Liver (tissue), 8 donors: ENCODE measurements at regions not wholly inside any gene's neighbourhood (a gene's known extent, or its start where the extent isn't known, plus 50 kb on each side); places are given as distances from the start of the nearest gene placed in this dataset.

ENCODE experiments used
- DNase-seq: peaks from one replicate; pipeline ENCODE4 v3.0.0-alpha.2; 2017; ENCODE audit warnings: low spot score
- H3K27ac ChIP-seq, 2 donors: one replicate each; pipeline ENCODE4 v1.7.0; 2013; ENCODE audit warnings: inconsistent platforms in 2 of 2, low read length in 2 of 2, control low read depth in 1 of 2, low read depth in 1 of 2, mild to moderate bottlenecking in 1 of 2
- H3K27me3 ChIP-seq, 4 donors: one replicate each; pipeline versions ENCODE4 v1.6.1 to v1.7.0; 2013; ENCODE audit warnings: low read length in 3 of 4, inconsistent platforms in 1 of 4, mild to moderate bottlenecking in 1 of 4, moderate library complexity in 1 of 4; ENCODE audit not compliant: control insufficient read depth in 4 of 4, insufficient read depth in 4 of 4
- H3K36me3 ChIP-seq, 4 donors: one replicate each; pipeline versions ENCODE4 v1.6.1 to v1.7.0; 2013; ENCODE audit warnings: low read length in 3 of 4, mild to moderate bottlenecking in 3 of 4, low read depth in 1 of 4, moderate library complexity in 1 of 4; ENCODE audit not compliant: control insufficient read depth in 4 of 4, insufficient read depth in 3 of 4
- H3K4me1 ChIP-seq, 4 donors: one replicate each; pipeline versions ENCODE4 v1.6.1 to v1.7.0; 2013; ENCODE audit warnings: low read length in 3 of 4, mild to moderate bottlenecking in 3 of 4, moderate library complexity in 1 of 4; ENCODE audit not compliant: control insufficient read depth in 4 of 4, insufficient read depth in 4 of 4
- H3K4me3 ChIP-seq, 3 donors: one replicate each; pipeline versions ENCODE4 v1.6.1 to v1.7.0; 2013; ENCODE audit warnings: low read length in 3 of 3, control low read depth in 1 of 3, low read depth in 1 of 3, mild to moderate bottlenecking in 1 of 3
- H3K9ac ChIP-seq, 2 donors: one replicate each; pipeline ENCODE4 v1.7.0; 2013; ENCODE audit warnings: low read length in 2 of 2, mild to moderate bottlenecking in 2 of 2, moderate library complexity in 2 of 2, control low read depth in 1 of 2, low read depth in 1 of 2
- H3K9me3 ChIP-seq, 4 donors: one replicate each; pipeline versions ENCODE4 v1.6.1 to v1.7.0; 2013; ENCODE audit warnings: low read length in 3 of 4; ENCODE audit not compliant: control insufficient read depth in 4 of 4
- ATF3 ChIP-seq: IDR thresholded peaks from 2 replicates; pipeline ENCODE4 v1.6.1; 2016; ENCODE audit warnings: antibody characterized with exemption
- CTCF ChIP-seq: fragments of 150-350 bp; IDR thresholded peaks from 2 replicates; pipeline ENCODE4 v1.5.1; 2017; ENCODE audit warnings: improper control_type of control experiment, low read depth, low read length; ENCODE audit not compliant: missing input control
- EGR1 ChIP-seq, 2 donors: IDR thresholded peaks; 2 replicates each; pipeline ENCODE4 v1.6.1; 2016 to 2018; ENCODE audit warnings: antibody characterized with exemption in 2 of 2, low read depth in 2 of 2
- FOXA1 ChIP-seq: IDR thresholded peaks from 2 replicates; pipeline ENCODE4 v1.6.1; 2016; ENCODE audit warnings: antibody characterized with exemption
- FOXA2 ChIP-seq: IDR thresholded peaks from 2 replicates; pipeline ENCODE4 v1.6.1; 2016; ENCODE audit warnings: antibody characterized with exemption
- GABPA ChIP-seq, 2 donors: IDR thresholded peaks in 1 of 2; conservative IDR thresholded peaks in 1 of 2; 2 replicates each; pipeline ENCODE4 v1.6.1; 2016; ENCODE audit warnings: antibody characterized with exemption in 2 of 2, mild to moderate bottlenecking in 1 of 2, moderate library complexity in 1 of 2
- HNF4A ChIP-seq, 2 donors: conservative IDR thresholded peaks; 2 replicates each; pipeline ENCODE4 v1.6.1; 2016; ENCODE audit warnings: antibody characterized with exemption in 2 of 2, mild to moderate bottlenecking in 2 of 2
- HNF4G ChIP-seq: IDR thresholded peaks from 2 replicates; pipeline ENCODE4 v1.6.1; 2016; ENCODE audit warnings: antibody characterized with exemption
- JUND ChIP-seq, 2 donors: IDR thresholded peaks; 2 replicates each; pipeline ENCODE4 v1.6.1; 2016; ENCODE audit warnings: antibody characterized with exemption in 2 of 2
- NR2F2 ChIP-seq: IDR thresholded peaks from 2 replicates; pipeline ENCODE4 v1.6.1; 2016; ENCODE audit warnings: antibody characterized with exemption
- RAD21 ChIP-seq, 2 donors: IDR thresholded peaks; 2 replicates each; pipeline ENCODE4 v1.6.1; 2016; ENCODE audit warnings: antibody characterized with exemption in 2 of 2, mild to moderate bottlenecking in 2 of 2
- REST ChIP-seq: IDR thresholded peaks from 2 replicates; pipeline ENCODE4 v1.6.1; 2016; ENCODE audit warnings: antibody characterized with exemption, mild to moderate bottlenecking
- RXRA ChIP-seq, 2 donors: IDR thresholded peaks; 2 replicates each; pipeline ENCODE4 v1.6.1; 2017 to 2018; ENCODE audit warnings: antibody characterized with exemption in 2 of 2, mild to moderate bottlenecking in 1 of 2
- SP1 ChIP-seq: IDR thresholded peaks from 2 replicates; pipeline ENCODE4 v1.6.1; 2018; ENCODE audit warnings: antibody characterized with exemption, mild to moderate bottlenecking
- TAF1 ChIP-seq: conservative IDR thresholded peaks from 2 replicates; pipeline ENCODE4 v1.6.1; 2016; ENCODE audit warnings: antibody characterized with exemption, mild to moderate bottlenecking
- YY1 ChIP-seq: IDR thresholded peaks from 2 replicates; pipeline ENCODE4 v1.6.1; 2016; ENCODE audit warnings: antibody characterized with exemption, mild to moderate bottlenecking
- ZBTB33 ChIP-seq: IDR thresholded peaks from 2 replicates; pipeline ENCODE4 v1.6.1; 2016; ENCODE audit warnings: antibody characterized with exemption
- WGBS: extraction: QIAGEN DNeasy Blood & Tissue Kit; methylation state at CpG from one replicate; pipeline ENCODE4 v1.1.7; 2013; 5-methylcytosine and 5-hydroxymethylcytosine counted together
- TF ChIP-seq, protein P1 (sequence below): IDR thresholded peaks from 2 replicates; pipeline ENCODE4 v1.6.1; 2016; ENCODE audit warnings: antibody characterized with exemption
- donor health status: healthy.
- donor health status: healthy.
- donor health status: healthy.
- donor health status: healthy.
- donor health status: healthy.

DNA sequence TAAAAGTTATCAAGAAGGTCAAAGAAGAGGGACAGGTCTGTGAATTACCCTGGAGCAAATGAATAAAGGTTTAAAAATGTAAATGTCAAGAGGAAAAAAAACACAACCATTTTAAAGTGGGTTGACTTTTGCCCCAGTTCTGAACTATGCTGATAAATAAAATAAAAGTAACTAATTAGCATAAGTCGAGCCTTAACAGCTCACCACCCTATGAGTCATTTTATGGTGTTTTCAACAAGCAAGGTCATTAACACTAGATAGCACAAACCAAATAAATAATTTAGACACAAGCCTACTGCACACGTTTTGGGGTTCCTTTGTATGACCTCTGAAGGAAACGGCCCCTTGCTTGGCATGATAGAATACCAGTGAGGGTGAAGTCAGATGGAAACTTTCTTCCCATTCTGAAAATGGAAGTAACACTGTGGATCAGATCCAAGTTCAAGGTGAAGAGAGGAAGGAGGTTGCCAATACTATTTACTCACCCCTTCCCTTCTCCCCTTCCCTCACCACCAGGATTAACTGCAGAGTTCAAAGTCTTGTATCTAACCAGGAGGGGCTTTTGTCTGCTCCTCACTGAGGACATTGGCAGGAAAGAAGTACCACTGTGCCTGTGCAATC lies 380.0 kb upstream of the ACVR2A start:
- Histone ChIP-seq H3K4me3 (no peak overlapping the region), H3K27ac (no peak overlapping the region), H3K27me3 (no peaks in the 10 kb centered on the region), H3K9ac (no peak overlapping the region), H3K9me3 (no peaks in the 10 kb centered on the region), H3K4me1 (peaks cover 0 to 2% (median 0%) of the 10 kb centered on the region in 4 donors), H3K36me3 (no peaks in the 10 kb centered on the region)
- no peak for DNase-seq
- WGBS, result 49% methylated on average over 3 of the region's 3 CpGs
- TF ChIP-seq SP1 (no peak), ZBTB33 (no peak), REST (no peak), YY1 (no peak), FOXA2 (no peak), CTCF (no peak), FOXA1 (no peak), NR2F2 (no peak), JUND (IDR thresholded peaks at IDR 0.05) (no peak), RXRA (IDR thresholded peaks at IDR 0.05) (no peak), EGR1 (IDR thresholded peaks at IDR 0.05; ENCODE audit: low read depth in 2 of 2) (no peak), RAD21 (IDR thresholded peaks at IDR 0.05) (no peak), HNF4G (no peak), ATF3 (no peak), TAF1 (no peak)

DNA sequence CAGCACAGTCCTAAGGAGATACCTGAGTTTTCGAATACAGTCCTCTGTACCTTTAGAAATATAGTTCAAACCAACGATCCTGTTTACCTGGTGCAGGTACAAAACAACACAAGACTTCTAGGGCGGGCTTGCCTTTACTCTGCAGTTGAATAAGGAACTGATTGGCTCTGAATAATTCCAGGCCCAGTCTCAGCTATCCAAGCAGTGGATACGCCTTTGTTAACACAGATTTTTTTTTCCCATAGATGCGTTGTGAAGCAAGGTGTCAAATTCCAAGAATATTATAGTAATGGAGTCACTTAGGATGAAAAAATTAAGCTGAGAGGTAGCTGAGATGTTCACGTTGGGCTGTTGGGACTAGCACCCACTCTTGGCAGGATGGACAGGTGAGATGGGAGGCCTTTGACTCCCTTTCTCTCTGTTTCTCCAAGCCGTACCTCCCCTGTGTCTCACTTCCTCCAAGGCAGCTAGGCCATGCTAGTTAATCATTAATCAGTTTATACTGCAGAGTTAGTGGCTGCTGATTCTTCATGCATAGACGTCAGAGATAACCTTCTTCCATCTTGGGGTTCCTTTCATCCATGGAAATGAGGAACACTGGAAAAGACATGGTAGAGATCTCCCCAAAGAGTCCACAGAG lies 380.8 kb upstream of the ACVR2A start:
- no peak for TF ChIP-seq HNF4G
- TF ChIP-seq GABPA (IDR thresholded peaks at IDR 0.05 in 1 of 2, conservative IDR thresholded peaks at IDR 0.05 in 1 of 2), result no peak
- no peak for TF ChIP-seq JUND (IDR thresholded peaks at IDR 0.05)
- no peak for TF ChIP-seq HNF4A (conservative IDR thresholded peaks at IDR 0.05)
- no peak for TF ChIP-seq FOXA2
- no peak for TF ChIP-seq YY1
- no peak for TF ChIP-seq ZBTB33
- no peak for TF ChIP-seq EGR1 (IDR thresholded peaks at IDR 0.05; ENCODE audit: low read depth in 2 of 2)
- no peak for TF ChIP-seq NR2F2
- no peak for TF ChIP-seq FOXA1
- no peak for TF ChIP-seq REST
- TF ChIP-seq, protein P1, sequence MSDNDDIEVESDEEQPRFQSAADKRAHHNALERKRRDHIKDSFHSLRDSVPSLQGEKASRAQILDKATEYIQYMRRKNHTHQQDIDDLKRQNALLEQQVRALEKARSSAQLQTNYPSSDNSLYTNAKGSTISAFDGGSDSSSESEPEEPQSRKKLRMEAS, result no peak
- WGBS, result 78% methylated on average over 8 of the region's 8 CpGs
- DNase-seq, result no peak
- Histone ChIP-seq H3K27me3 (no peaks in the 10 kb centered on the region), H3K27ac (no peak overlapping the region), H3K4me1 (peaks cover 0 to 2% (median 0%) of the 10 kb centered on the region in 4 donors), H3K4me3 (no peak overlapping the region), H3K9ac (no peak overlapping the region), H3K36me3 (no peaks in the 10 kb centered on the region), H3K9me3 (no peaks in the 10 kb centered on the region)
